Myocyte (in vitro differentiated cells): ENCODE measurements at regions not wholly inside any gene's neighbourhood (a gene's known extent, or its start where the extent isn't known, plus 50 kb on each side); places are given as distances from the start of the nearest gene placed in this dataset.

Experiments used
- DNase-seq: peaks from one replicate; pipeline ENCODE4 v3.0.0-alpha.2; 2012; ENCODE audit warnings: low read depth

DNA sequence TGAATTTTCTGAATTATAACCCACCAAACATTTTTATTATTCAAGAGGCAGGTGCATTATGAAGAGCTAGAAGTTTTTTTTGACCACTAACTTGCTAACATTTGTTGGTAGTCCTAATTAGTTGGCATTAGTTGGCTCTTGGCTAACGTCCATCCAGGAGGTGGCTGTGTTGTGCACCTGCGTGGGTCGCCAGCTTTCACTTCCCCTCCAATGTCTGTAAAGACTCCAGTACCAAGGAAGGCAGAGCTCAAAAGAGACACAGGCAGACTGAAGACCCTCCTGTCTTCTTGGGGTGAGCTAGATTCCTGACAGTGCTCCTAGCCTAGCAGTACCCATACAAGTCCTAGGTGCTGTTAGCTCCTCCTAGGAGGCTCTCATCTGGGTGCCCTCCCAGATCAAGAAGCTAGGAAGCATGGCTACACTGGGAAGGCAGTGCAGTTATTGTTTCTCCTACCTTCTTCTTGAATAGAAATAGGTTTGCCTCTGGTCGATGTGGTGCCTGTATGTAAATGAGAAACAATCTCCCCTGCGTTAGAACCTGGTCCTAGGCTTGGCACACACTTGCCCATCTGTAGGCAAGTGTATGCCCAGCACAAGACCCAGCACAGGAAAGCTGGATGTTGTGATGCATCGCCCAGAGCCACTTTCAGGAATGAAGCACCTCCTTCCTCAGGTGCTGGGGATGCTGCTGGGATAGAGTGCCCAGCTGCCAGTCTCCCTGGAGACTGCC is 190.9 kb downstream of the ICE1 start:
- no peak for DNase-seq

GRCh38 chr5:5612096-5612495 is 189.6 kb downstream of the ICE1 start:
- DNase-seq, result no peak

- no peak for DNase-seq
Measured at GRCh38 chr5:5609935-5610334, 187.5 kb downstream of the ICE1 start.

- peak; percentile 27 for DNase-seq
Measured at GRCh38 chr5:5605170-5605764, 182.8 kb downstream of the ICE1 start.

- no peak for DNase-seq
Measured at GRCh38 chr5:5602554-5602953, 180.1 kb downstream of the ICE1 start.

DNA sequence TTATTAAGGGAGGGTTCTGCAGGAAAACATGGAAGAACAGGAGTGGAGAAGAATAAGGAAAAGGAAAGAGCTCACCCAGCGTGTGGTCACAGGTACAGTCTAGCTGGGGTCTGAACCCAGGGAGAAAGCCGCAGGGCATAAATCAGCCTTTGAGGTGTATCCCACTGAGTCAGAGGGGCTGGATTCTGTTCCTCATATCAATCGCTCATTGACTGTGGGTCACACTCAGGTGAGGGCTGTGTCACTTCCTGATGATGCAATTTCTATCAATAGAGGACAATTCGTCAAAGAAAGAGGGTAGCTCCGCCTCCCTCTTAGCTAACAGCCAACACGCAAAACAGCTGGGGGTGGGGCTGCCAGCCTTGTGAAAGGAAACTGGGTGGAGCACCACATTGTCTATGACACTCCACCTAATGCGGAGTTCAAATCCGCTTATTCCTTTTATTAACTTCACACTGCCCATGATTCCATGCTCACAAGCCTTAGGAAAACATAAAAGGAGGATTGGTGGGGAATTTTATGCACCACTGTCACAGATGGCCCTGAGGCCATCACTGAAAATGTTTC is 176.2 kb downstream of the ICE1 start:
- DNase-seq, result no peak

DNA sequence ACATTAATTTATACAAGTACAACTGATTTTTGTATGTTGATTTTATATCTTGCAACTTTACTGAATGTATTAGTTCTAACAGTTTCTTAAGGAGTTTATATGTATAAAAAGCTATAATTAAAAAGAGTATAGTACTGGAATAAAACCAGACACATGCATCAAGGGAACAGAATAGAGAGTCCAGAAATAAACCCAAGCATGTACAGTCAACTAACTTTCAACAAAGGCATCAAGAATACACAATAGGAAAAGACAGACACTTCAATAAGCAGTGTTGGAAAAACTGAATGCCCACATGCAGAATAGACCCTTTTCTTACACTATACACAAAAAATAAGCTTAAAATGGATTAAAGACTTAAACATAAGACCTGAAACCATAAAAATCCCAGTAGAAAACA is 170.9 kb downstream of the ICE1 start:
- no peak for DNase-seq

DNA sequence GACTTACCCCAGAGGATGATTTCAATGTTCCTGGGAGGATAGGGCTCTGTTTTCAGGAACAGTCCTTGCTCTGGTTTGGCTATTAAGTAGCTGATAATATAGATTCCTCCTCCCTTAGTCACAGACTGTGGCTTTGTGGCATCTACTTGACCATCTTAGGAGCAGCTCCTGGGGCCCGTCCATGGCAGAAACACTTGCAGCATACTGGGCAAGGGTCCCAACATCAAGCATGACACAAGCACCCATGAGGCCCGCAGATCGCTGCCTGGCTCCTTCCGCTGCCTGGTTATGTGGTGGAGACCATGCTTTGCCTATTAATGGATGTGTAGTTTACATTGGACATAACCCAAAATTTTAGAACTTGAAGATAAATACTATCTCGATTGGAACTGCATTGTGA is 170.1 kb downstream of the ICE1 start:
- DNase-seq, result no peak

- DNase-seq, result no peak
Measured at GRCh38 chr5:5591567-5591966, 169.1 kb downstream of the ICE1 start.

DNA sequence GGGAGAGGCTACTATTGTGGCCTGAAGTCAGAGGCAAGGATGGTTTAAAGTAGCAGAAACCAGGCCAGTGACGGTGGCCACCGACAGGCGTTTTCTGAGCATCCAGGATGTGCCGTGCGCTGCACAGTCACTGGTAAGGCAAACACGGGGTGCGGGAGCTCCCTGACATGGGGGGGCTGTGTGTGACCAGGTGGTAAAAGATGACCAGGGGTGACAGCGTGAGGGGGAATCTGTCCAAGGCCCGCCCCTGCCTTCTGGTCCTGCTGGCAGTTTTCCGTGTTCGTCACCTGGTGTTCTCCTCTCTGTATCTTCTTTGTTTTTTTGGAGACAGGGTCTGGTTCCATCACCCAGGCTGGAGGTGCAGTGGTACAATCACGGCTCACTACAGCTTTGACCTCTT is 167.4 kb downstream of the ICE1 start:
- DNase-seq, result no peak

DNA sequence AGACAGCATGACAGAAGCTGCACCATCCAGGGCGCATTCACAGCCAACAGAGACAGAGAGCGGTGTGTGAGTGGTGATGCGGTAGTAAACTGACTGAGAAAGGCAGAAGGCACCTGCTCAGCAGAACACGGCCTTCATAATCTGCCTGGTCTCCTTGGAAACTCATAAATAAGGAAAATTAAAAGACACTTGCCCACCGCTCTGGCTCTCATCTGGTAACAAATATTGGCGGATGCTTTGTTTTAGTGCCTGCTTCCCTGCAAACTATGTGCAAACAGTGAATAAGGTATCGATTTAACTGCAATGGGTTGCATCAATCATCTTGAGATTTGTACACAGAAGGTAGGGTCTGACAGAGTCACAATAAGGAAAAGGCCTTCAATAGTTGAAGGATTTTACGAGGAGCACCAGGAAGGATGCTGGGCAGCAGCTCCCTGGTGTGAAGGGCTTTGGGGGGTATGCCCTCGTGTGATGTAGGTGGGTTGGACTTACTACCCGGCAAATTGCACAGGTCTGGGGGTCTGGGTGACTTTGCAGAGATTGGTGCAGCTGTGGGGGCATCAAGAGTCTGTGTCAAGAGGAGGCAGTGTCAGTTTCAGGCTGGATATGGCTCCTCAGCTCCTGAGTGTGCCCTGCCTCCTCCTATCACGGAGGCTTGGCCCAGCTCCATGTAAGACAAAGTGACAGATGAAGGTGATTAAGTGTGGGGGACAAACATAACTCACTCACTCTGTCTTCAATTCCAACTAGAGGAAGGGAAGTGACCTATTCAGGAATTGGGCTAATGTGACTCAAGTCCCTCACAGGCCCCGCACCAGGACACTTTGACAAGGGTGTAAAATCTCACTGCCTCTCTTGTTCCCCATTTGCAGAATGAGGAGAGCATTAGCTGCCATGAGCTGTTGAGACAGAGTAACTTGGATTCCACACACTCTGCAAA is 166.7 kb downstream of the ICE1 start:
- no peak for DNase-seq

GRCh38 chr5:5588386-5588785 is 165.9 kb downstream of the ICE1 start:
- no peak for DNase-seq

DNA sequence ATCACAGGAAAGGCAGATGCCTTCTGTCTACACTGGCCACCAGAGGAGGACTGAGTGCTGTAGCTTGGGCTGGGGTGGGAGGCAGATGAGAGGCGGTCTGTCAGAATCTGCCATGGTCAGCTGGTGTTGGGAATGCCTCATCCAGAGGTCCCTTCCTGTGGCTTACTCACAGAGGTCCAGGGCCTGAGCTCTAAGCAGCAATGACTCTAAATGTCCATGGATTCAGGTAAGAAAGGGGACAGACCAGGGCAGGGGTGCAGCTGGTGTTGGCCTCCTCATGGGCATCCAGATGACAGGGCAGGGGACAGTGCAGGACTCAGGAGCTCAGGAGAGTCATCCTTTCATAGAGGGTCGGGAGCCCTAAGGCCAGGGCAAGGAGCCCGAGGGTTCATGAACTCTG is 165.0 kb downstream of the ICE1 start:
- no peak for DNase-seq

GRCh38 chr5:5586721-5587120 is 164.2 kb downstream of the ICE1 start:
- no peak for DNase-seq

GRCh38 chr5:5585751-5586341 is 163.4 kb downstream of the ICE1 start:
- DNase-seq, result no peak

DNA sequence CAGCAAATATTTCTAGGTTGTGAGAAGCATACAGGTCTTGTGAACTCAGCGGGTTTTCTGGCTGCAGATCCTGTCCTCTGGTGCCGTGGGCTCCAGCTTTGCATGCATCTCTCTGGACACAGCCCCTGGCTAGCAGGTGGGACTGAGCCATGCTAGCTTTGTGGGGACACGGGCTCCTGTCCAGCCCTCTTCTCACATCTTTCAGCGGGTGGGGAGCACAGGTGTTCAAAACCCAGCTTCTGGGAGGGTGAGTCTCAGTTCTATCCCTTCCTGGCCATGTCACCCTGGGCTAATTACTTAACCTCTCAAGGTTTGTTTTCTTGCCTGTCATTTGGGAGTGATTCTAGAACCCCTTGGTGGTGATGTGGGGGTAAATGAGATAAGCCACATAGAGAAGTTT is 162.3 kb downstream of the ICE1 start:
- DNase-seq, result no peak

GRCh38 chr5:5584236-5584745 is 161.8 kb downstream of the ICE1 start:
- no peak for DNase-seq

- no peak for DNase-seq
Measured at GRCh38 chr5:5583832-5584231, 161.4 kb downstream of the ICE1 start.

DNA sequence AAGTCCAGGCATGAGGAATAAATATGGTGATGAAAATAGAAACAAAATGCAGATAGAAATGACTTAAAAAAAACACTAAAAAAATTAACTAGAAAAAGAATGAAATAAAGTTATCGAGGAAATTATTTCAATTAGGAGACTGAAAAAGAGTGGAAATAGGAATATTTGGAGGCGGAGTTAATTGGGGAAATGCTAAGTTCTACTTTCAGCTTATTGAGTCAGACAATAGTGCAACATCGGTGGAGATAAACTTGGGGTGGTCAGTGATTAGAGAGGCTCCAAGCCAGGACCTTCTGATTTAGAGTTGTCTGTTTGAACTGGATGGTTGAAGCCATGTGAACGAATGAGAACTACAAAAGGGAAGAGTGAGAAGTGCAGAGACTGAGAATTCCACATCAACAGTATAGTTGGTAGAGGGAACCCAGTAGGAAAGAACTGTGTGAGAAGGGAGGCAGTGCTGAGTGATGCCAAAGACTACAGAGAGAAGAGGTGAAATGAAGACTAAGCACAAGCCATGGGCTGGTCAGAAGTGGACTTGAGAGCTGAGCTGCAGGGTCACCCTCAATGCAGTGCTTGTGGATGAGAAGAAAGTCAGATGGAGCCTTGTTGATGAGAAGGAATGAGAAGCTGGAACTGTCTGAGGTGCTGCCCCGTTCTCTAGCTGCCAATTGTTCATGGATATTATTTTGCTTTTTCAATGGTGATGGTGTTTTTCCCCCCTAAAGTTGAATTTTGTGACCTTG is 160.7 kb downstream of the ICE1 start:
- DNase-seq, result no peak

DNA sequence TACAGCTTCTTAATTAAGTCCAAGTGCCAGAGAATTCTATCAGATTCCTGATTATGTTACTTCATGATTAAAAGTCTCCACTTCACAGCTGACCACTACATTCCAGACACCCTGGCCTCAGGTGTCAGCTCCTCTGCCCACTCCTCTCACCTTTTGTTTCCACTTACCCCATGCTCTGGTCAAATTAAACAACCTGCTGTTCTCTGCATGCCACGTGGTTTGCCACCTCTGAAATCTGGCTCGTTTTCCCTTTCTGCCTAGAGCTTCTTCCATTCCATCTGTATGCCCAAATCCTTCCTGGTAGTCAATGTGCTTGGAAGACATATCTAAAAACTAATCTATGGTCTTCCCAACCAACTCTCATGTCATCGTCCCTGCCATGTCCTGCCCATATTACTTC is 158.6 kb downstream of the ICE1 start:
- DNase-seq, result no peak

GRCh38 chr5:5576744-5577143 is 154.3 kb downstream of the ICE1 start:
- no peak for DNase-seq
